GM12878 (cell line): ENCODE measurements at regions not wholly inside any gene's neighbourhood (a gene's known extent, or its start where the extent isn't known, plus 50 kb on each side); places are given as distances from the start of the nearest gene placed in this dataset.

Experiments
- CREM ChIP-seq: IDR thresholded peaks from 2 replicates; pipeline ENCODE4 v1.6.1; 2014; ENCODE audit warnings: antibody characterized with exemption, low read depth
- EGR1 ChIP-seq, 2 experiments: IDR thresholded peaks; 1 replicate in 1 of 2; 2 replicates in 1 of 2; pipeline ENCODE4 v1.6.1; 2011 to 2012; ENCODE audit warnings: low read depth in 2 of 2, low read length in 2 of 2, borderline replicate concordance in 1 of 2, mild to moderate bottlenecking in 1 of 2, moderate library complexity in 1 of 2
- MYB ChIP-seq: fragments of 150-350 bp; IDR thresholded peaks from 2 replicates; pipeline ENCODE4 v1.6.1; 2014; ENCODE audit warnings: mild to moderate bottlenecking, low read depth, low read length, borderline replicate concordance
- NFIC ChIP-seq: IDR thresholded peaks from 2 replicates; pipeline ENCODE4 v1.6.1; 2012; ENCODE audit warnings: low read depth, mild to moderate bottlenecking, inconsistent platforms, low read length, moderate library complexity
- NRF1 ChIP-seq: conservative IDR thresholded peaks from 2 replicates; pipeline ENCODE4 v1.6.1; 2011; ENCODE audit warnings: mild to moderate bottlenecking, low read depth, low read length, improper control_type of control experiment
- TCF3 ChIP-seq: IDR thresholded peaks from 2 replicates; pipeline ENCODE4 v1.6.1; 2012; ENCODE audit warnings: low read depth, mild to moderate bottlenecking, low read length, borderline replicate concordance; ENCODE audit not compliant: insufficient read depth
- ZBTB11 ChIP-seq: fragments of 450-650 bp; formaldehyde crosslinking; IDR thresholded peaks from 2 replicates; pipeline ENCODE4 v1.5.0; 2022; ENCODE audit warnings: mild to moderate bottlenecking, missing genetic modification characterization
- ZBTB40 ChIP-seq: fragments of 450-650 bp; IDR thresholded peaks from 2 replicates; pipeline ENCODE4 v1.6.1; 2016; ENCODE audit warnings: mild to moderate bottlenecking, moderate library complexity, borderline replicate concordance
- ZNF384 ChIP-seq: IDR thresholded peaks from 2 replicates; pipeline ENCODE4 v1.6.1; 2012; ENCODE audit warnings: low read depth, mild to moderate bottlenecking, low read length, improper control_type of control experiment, borderline replicate concordance

GRCh38 chrX:55159551-55159950 lies 60.6 kb upstream of the PAGE5 start (continued):
- TF ChIP-seq ZBTB11 (CRISPR knock-in tag) (no peak), TCF3 (no peak), NRF1 (no peak), MYB (no peak), EGR1 (IDR thresholded peaks at IDR 0.05; ENCODE audit: borderline replicate concordance in 1 of 2, low read depth in 2 of 2, low read length in 2 of 2) (no peak), ZBTB40 (no peak), ZNF384 (no peak), NFIC (no peak), CREM (no peak)
- TF ChIP-seq, all 136 proteins: peak for 0
